NT2/D1 (cell line): ENCODE measurements at regions not wholly inside any gene's neighbourhood (a gene's known extent, or its start where the extent isn't known, plus 50 kb on each side); places are given as distances from the start of the nearest gene placed in this dataset.

ENCODE experiments used
- DNase-seq: peaks from one replicate; pipeline ENCODE4 v3.0.0-alpha.2; 2011; ENCODE audit warnings: low read depth, low spot score
- H3K27me3 ChIP-seq: 2 replicates; pipeline ENCODE4 v1.6.0; 2011; ENCODE audit warnings: mild to moderate bottlenecking; ENCODE audit not compliant: insufficient read length, insufficient read depth
- H3K36me3 ChIP-seq: 2 replicates; pipeline ENCODE4 v1.6.1; 2011; ENCODE audit warnings: mild to moderate bottlenecking, low read length, mixed read lengths; ENCODE audit not compliant: insufficient read depth, insufficient read length
- H3K4me1 ChIP-seq: 2 replicates; pipeline ENCODE4 v1.5.1; 2011; ENCODE audit not compliant: insufficient read depth, insufficient read length
- H3K4me3 ChIP-seq: 2 replicates; pipeline ENCODE4 v1.5.1; 2011; ENCODE audit warnings: low read depth; ENCODE audit not compliant: insufficient read length
- H3K9ac ChIP-seq: 2 replicates; pipeline ENCODE4 v1.6.0; 2011; ENCODE audit warnings: low read depth; ENCODE audit not compliant: insufficient read length
- H3K9me3 ChIP-seq: 2 replicates; pipeline ENCODE4 v1.5.1; 2011; ENCODE audit warnings: mild to moderate bottlenecking, low read length; ENCODE audit not compliant: insufficient read depth
- SUZ12 ChIP-seq: IDR thresholded peaks from 2 replicates; pipeline ENCODE4 v1.6.1; 2011; ENCODE audit not compliant: insufficient read length, insufficient read depth; ENCODE audit errors: extremely low read depth
- YY1 ChIP-seq: IDR thresholded peaks from 2 replicates; pipeline ENCODE4 v1.6.1; 2011; ENCODE audit not compliant: insufficient read length, insufficient read depth
- ZNF274 ChIP-seq: IDR thresholded peaks from 2 replicates; pipeline ENCODE4 v1.6.1; 2011; ENCODE audit warnings: mild to moderate bottlenecking, low read depth, low read length

DNA sequence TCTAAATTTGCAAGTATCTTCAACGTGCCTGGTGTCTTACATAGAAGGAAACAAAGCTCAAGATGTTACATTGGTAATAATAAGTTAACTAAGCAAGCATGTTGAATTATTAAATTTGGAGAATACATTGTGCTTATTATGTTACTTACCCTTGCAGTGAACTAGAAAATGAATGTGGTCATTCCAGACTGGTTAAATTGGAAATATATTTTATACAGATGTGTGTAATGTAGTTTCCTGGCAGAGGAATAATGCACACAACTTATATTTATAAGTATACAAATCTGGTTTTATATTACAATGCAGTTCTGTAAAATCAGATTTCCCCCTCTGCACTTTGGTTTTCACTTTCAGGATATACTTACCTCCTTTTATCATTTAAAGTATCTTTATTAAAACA, 159.9 kb upstream of the SLIT2 start:
- H3K9me3 ChIP-seq, result no peaks in the 10 kb centered on the region
- no peak overlapping the region for H3K4me3 ChIP-seq
- no peak for TF ChIP-seq SUZ12
- no peak for TF ChIP-seq ZNF274
- TF ChIP-seq YY1, result no peak
- no peaks in the 10 kb centered on the region for H3K36me3 ChIP-seq
- H3K27me3 ChIP-seq, result no peaks in the 10 kb centered on the region
- no peak for DNase-seq
- H3K4me1 ChIP-seq, result no peaks in the 10 kb centered on the region
- H3K9ac ChIP-seq, result no peak overlapping the region

- no peak overlapping the region for H3K4me3 ChIP-seq
- H3K4me1 ChIP-seq, result no peaks in the 10 kb centered on the region
- no peaks in the 10 kb centered on the region for H3K9me3 ChIP-seq
- TF ChIP-seq ZNF274, result no peak
- TF ChIP-seq SUZ12, result no peak
- no peak for TF ChIP-seq YY1
- DNase-seq, result no peak
- H3K27me3 ChIP-seq, result no peaks in the 10 kb centered on the region
- no peaks in the 10 kb centered on the region for H3K36me3 ChIP-seq
- H3K9ac ChIP-seq, result no peak overlapping the region
These were observed 164.2 kb upstream of the SLIT2 start for GRCh38 chr4:20087522-20087911.

- Histone ChIP-seq H3K4me3 (no peak overlapping the region), H3K9ac (no peak overlapping the region), H3K27me3 (no peaks in the 10 kb centered on the region), H3K9me3 (no peaks in the 10 kb centered on the region), H3K4me1 (no peaks in the 10 kb centered on the region), H3K36me3 (no peaks in the 10 kb centered on the region)
- TF ChIP-seq SUZ12, result no peak
- no peak for TF ChIP-seq YY1
- TF ChIP-seq ZNF274, result no peak
- no peak for DNase-seq
These were observed 164.7 kb upstream of the SLIT2 start for GRCh38 chr4:20086799-20087521.

DNA sequence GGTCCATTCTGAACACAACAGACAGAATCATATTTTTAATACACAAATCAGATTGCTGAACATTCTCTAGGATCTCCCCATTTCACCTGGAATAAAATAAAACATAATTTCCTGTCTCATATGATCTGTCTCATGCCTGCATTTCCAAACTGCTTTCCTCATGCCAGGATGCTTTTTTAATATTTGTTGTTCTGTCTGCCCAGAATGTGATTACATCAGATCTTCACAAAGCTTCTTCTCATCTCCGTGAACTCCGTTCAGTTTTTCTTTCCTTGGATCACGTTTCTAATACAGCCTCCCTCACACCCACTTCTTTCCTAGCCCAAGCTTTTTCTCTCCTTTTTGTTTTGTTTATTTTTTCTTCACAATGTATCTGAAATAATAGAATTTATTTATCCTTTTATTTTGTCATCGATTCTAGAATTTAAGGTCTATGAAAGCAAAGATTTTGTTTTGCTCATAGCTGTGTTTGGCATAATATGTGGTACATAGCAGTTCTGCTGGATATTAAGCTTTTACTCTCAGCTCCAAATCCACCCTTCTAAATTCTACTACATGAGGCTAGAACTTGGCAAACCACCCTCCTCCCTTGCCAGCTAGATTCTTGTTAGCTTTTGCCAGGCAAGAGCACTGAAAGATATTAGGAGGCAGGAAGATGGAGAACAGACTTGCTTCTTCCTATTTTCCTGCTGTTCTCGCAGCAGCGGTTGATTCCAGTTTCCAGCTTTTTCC, 165.5 kb upstream of the SLIT2 start:
- Histone ChIP-seq H3K9me3 (no peaks in the 10 kb centered on the region), H3K27me3 (no peaks in the 10 kb centered on the region), H3K36me3 (no peaks in the 10 kb centered on the region), H3K4me3 (no peak overlapping the region), H3K9ac (no peak overlapping the region), H3K4me1 (no peaks in the 10 kb centered on the region)
- TF ChIP-seq YY1 (no peak), SUZ12 (no peak), ZNF274 (no peak)
- no peak for DNase-seq

DNA sequence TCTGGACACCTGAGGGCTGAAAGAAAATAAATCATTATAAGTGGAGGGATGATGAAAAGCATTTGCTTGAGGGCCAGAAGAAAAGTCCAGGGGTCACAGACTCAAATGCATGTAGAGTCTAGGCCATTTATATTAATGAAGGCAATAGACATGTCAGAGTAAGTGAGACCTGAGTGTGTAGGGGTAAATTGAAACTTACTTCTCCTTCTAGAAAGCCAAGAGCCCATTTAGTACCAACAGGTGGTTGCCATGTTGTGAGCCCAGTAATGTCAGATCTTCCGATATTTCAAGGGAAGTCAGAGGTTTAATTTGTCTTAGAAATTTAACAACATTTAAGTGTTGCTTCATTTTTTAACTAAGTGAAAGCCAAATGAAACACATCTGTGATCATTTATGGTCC, 166.1 kb upstream of the SLIT2 start:
- TF ChIP-seq ZNF274 (no peak), YY1 (no peak), SUZ12 (no peak)
- no peak for DNase-seq
- Histone ChIP-seq H3K9ac (no peak overlapping the region), H3K4me3 (no peak overlapping the region), H3K4me1 (no peaks in the 10 kb centered on the region), H3K27me3 (no peaks in the 10 kb centered on the region), H3K36me3 (no peaks in the 10 kb centered on the region), H3K9me3 (no peaks in the 10 kb centered on the region)

DNA sequence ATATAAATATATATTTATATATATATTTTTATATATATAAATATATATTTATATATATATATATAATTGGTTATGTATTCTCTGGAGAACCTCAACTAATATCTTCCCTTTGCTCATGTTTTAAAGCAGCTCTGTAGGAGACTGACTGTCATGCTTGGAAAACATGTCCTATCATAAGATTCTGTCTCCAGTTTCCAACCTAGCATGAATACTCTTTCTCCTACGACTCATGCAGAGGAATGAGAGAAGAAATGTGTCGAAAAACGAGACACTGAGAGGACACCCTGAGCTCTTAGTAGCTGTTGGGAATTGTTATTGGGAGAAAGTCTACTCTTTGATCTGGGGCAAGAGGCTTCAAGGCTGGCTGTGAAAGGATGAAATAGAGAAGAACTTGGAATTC, 166.5 kb upstream of the SLIT2 start:
- H3K9me3 ChIP-seq, result no peaks in the 10 kb centered on the region

DNA sequence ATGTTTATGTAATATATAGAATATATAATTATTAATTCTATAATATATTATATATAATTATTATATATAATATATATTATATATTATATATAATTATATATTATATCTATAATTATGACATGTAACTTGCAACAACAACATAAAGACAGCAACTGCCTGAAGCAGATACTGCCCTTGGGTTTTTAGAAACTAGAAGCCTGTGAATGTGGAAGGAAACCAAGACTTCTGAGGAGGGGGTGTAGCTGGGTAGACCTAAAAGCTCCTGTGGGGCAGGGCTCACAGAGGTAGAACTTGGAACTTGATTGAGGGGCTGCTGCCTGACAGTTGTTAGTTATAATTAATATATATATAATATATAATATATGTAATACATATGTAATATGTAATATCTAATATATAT, 167.2 kb upstream of the SLIT2 start:
- no peak for DNase-seq
- H3K4me3 ChIP-seq, result no peak overlapping the region
- no peaks in the 10 kb centered on the region for H3K27me3 ChIP-seq
- no peaks in the 10 kb centered on the region for H3K36me3 ChIP-seq
- TF ChIP-seq ZNF274, result no peak
- no peak for TF ChIP-seq SUZ12
- no peak overlapping the region for H3K9ac ChIP-seq
- H3K4me1 ChIP-seq, result no peaks in the 10 kb centered on the region
- H3K9me3 ChIP-seq, result no peaks in the 10 kb centered on the region

More for the DNA sequence above, 166.5 kb upstream of the SLIT2 start:
- H3K4me1 ChIP-seq, result no peaks in the 10 kb centered on the region
- no peak for TF ChIP-seq YY1
- TF ChIP-seq ZNF274, result no peak
- no peak for TF ChIP-seq SUZ12
- no peaks in the 10 kb centered on the region for H3K27me3 ChIP-seq
- H3K4me3 ChIP-seq, result no peak overlapping the region
- no peak for DNase-seq
- H3K36me3 ChIP-seq, result no peaks in the 10 kb centered on the region
- no peak overlapping the region for H3K9ac ChIP-seq
